GM23248 (cell line): ENCODE measurements at regions not wholly inside any gene's neighbourhood (a gene's known extent, or its start where the extent isn't known, plus 50 kb on each side); places are given as distances from the start of the nearest gene placed in this dataset.

Experiments used
- DNase-seq: peaks from one replicate; pipeline ENCODE4 v3.0.0-alpha.2; 2015
- H2AFZ ChIP-seq: fragments of 200-600 bp; sonication (generic); 2 replicates; pipeline ENCODE4 v1.6.1; 2016; ENCODE audit warnings: antibody characterized with exemption
- H3F3A ChIP-seq: fragments of 200-600 bp; sonication (generic); 2 replicates; pipeline ENCODE4 v1.6.1; 2016; ENCODE audit warnings: mild to moderate bottlenecking, antibody characterized with exemption, mixed run types; ENCODE audit not compliant: insufficient read depth
- H3K27ac ChIP-seq: fragments of 200-600 bp; sonication (generic); 2 replicates; pipeline ENCODE4 v1.5.1; 2016; ENCODE audit warnings: mild to moderate bottlenecking
- H3K27me3 ChIP-seq: fragments of 200-600 bp; sonication (generic); replicated peaks from 2 replicates; pipeline ENCODE4 v1.6.1; 2016; ENCODE audit warnings: mild to moderate bottlenecking; ENCODE audit not compliant: insufficient read depth
- H3K36me3 ChIP-seq: fragments of 200-600 bp; sonication (generic); 2 replicates; pipeline ENCODE4 v1.6.1; 2016; ENCODE audit warnings: low read depth, mild to moderate bottlenecking
- H3K4me1 ChIP-seq: fragments of 200-600 bp; sonication (generic); 2 replicates; pipeline ENCODE4 v1.6.1; 2016; ENCODE audit warnings: mild to moderate bottlenecking; ENCODE audit not compliant: insufficient read depth
- H3K4me2 ChIP-seq: fragments of 200-600 bp; sonication (generic); one replicate; pipeline ENCODE4 v1.6.1; 2016; ENCODE audit warnings: mild to moderate bottlenecking; ENCODE audit not compliant: unreplicated experiment
- H3K4me3 ChIP-seq: fragments of 200-600 bp; sonication (generic); 2 replicates; pipeline ENCODE4 v1.5.1; 2016; ENCODE audit warnings: mild to moderate bottlenecking
- H3K79me2 ChIP-seq: fragments of 200-600 bp; sonication (generic); 2 replicates; pipeline ENCODE4 v1.6.1; 2016; ENCODE audit warnings: mild to moderate bottlenecking; ENCODE audit not compliant: insufficient read depth
- H3K9ac ChIP-seq: fragments of 200-600 bp; sonication (generic); 2 replicates; pipeline ENCODE4 v1.6.1; 2016; ENCODE audit warnings: mild to moderate bottlenecking
- H3K9me2 ChIP-seq: fragments of 200-600 bp; sonication (generic); 2 replicates; pipeline ENCODE4 v1.6.1; 2016; ENCODE audit warnings: mixed run types, mild to moderate bottlenecking, moderate library complexity; ENCODE audit not compliant: insufficient read depth
- H3K9me3 ChIP-seq: fragments of 200-600 bp; sonication (generic); one replicate; pipeline ENCODE4 v1.6.1; 2017; ENCODE audit warnings: low read depth
- H4K20me1 ChIP-seq: fragments of 200-600 bp; sonication (generic); 2 replicates; pipeline ENCODE4 v1.6.0; 2016; ENCODE audit not compliant: insufficient read depth
- EZH2 ChIP-seq: fragments of 200-600 bp; sonication (generic); IDR thresholded peaks from 2 replicates; pipeline ENCODE4 v1.6.1; 2018; ENCODE audit warnings: antibody characterized with exemption, mild to moderate bottlenecking; ENCODE audit not compliant: insufficient read depth, poor library complexity, severe bottlenecking
- EZH2phosphoT487 ChIP-seq: fragments of 200-600 bp; sonication (generic); IDR thresholded peaks from 2 replicates; pipeline ENCODE4 v1.6.1; 2018; ENCODE audit warnings: antibody characterized with exemption, moderate library complexity, mild to moderate bottlenecking, low read depth; ENCODE audit not compliant: insufficient read depth
- WGBS, 2 experiments: methylation state at CpG; one replicate each; pipeline ENCODE4 v1.1.6; 2015 to 2017; ENCODE audit warnings: low lambda C conversion rate in 2 of 2, low coverage in 1 of 2; ENCODE audit errors: missing lambda C conversion rate in 2 of 2; 5-methylcytosine and 5-hydroxymethylcytosine counted together
- in situ Hi-C: fragments of 300-500 bp; cut with MboI; formaldehyde crosslinking; loops from 2 replicates; pipeline ENCODE4 v1.15.0; 2020

GRCh38 chr13:34076943-34077703 lies 259.2 kb downstream of the RFC3 start:
- Histone ChIP-seq H3K9ac (no peak overlapping the region), H3K27ac (peak overlapping the region; percentile 18), H2AFZ (peak overlapping the region; percentile 68), H3K36me3 (no peaks in the 10 kb centered on the region), H3K4me1 (peaks cover 17% of the 10 kb centered on the region), H4K20me1 (no peaks in the 10 kb centered on the region), H3K79me2 (no peaks in the 10 kb centered on the region), H3F3A (peaks cover 17% of the 10 kb centered on the region), H3K27me3 (no peaks in the 10 kb centered on the region), H3K4me2 (peak overlapping the region; percentile 31), H3K9me2 (no peaks in the 10 kb centered on the region), H3K4me3 (0 out of 2 replicates have a peak overlapping the region, but pooled peaks have one; percentile 12), H3K9me3 (no peaks in the 10 kb centered on the region)
- TF ChIP-seq EZH2phosphoT487 (no peak), EZH2 (no peak)
- DNase-seq, result peak; percentile 68
- in situ Hi-C loops, result loop anchor here (10.0 kb wide), 1 partner anchor 142 kb away; no protein-coding TSS in a partner anchor
- 1 to 2% methylated on average over 4 of the region's 4 CpGs for WGBS, 2 experiments

DNA sequence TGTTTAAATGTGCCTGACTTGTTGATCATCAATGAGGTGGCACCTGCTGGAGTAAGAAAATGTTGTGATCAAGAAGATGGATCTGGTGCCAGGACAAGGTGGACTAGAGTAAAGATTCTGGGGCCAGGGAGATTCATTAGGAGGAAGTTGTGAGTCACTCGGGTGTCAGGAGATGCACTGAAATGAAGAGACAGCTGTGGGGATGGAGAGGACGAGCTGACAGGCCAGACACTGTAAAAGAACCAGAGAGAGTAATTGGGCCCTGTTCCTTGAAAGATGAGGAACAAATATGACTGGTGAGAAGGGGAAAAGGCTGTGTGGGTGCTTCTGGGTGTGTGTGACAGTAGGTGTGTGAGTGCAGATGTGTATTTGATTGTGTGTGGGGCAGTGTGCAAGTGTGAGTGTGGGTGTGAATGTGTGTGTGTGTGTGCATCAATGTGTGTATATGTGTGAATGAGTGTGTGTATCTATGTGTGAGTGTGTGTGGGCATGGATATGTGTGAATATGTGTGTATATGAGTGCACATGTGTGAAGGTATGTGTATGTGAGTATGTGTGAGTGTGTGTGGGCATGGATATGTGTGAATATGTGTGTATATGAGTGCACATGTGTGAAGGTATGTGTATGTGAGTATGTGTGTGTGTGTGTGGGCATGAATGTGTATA lies 260.5 kb downstream of the RFC3 start:
- Histone ChIP-seq H3K4me1 (peaks cover 17% of the 10 kb centered on the region), H4K20me1 (no peaks in the 10 kb centered on the region), H3K9me3 (no peaks in the 10 kb centered on the region), H3K9me2 (no peaks in the 10 kb centered on the region), H3K9ac (no peak overlapping the region), H3K27me3 (no peaks in the 10 kb centered on the region), H3K4me3 (no peak overlapping the region), H2AFZ (no peak overlapping the region), H3K36me3 (no peaks in the 10 kb centered on the region), H3K79me2 (no peaks in the 10 kb centered on the region), H3F3A (peaks cover 17% of the 10 kb centered on the region), H3K4me2 (no peak overlapping the region), H3K27ac (no peak overlapping the region)
- no peak for TF ChIP-seq EZH2phosphoT487
- no peak for TF ChIP-seq EZH2
- in situ Hi-C loops, result loop anchor here (10.0 kb wide), 1 partner anchor 144 kb away; no protein-coding TSS in a partner anchor
- WGBS, 2 experiments, result 67 to 79% methylated on average over 2 of the region's 2 CpGs
- DNase-seq, result no peak

DNA sequence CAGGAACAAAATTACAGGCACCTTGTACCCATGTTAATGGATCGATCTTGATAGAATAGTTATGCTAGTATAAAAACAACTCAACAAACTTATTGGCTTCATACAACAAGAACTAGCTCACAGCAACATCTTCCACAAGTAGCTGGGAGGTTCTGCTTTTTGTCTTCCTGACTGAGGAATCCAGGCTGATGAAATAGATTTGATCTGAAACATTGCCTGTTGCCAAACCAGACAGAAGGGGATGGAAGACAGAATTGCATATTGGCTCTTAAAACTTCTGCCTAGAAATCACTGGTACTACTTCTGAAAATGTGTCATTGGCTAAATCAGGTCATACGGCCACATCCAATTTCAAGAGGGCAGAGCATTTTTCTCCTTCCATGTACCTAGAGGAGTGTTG lies 267.3 kb downstream of the RFC3 start:
- no peak for DNase-seq
- no peaks in the 10 kb centered on the region for H3K9me3 ChIP-seq
- H3K27me3 ChIP-seq, result no peaks in the 10 kb centered on the region
- no peaks in the 10 kb centered on the region for H4K20me1 ChIP-seq
- 83 to 87% methylated on average over 2 of the region's 2 CpGs for WGBS, 2 experiments
- H3K4me3 ChIP-seq, result no peak overlapping the region
- no peak overlapping the region for H3K4me2 ChIP-seq
- H3K36me3 ChIP-seq, result no peaks in the 10 kb centered on the region
- in situ Hi-C loops, result no loop called here
- H3K79me2 ChIP-seq, result no peaks in the 10 kb centered on the region
- H3F3A ChIP-seq, result no peaks in the 10 kb centered on the region
- H3K4me1 ChIP-seq, result no peaks in the 10 kb centered on the region
- H3K27ac ChIP-seq, result no peak overlapping the region
- no peak overlapping the region for H3K9ac ChIP-seq
- no peak overlapping the region for H2AFZ ChIP-seq
- no peaks in the 10 kb centered on the region for H3K9me2 ChIP-seq
- TF ChIP-seq EZH2 (no peak), EZH2phosphoT487 (no peak)

- no peaks in the 10 kb centered on the region for H3K4me1 ChIP-seq
- no peak overlapping the region for H3K9ac ChIP-seq
- H3K4me2 ChIP-seq, result no peak overlapping the region
- no peaks in the 10 kb centered on the region for H4K20me1 ChIP-seq
- H3K79me2 ChIP-seq, result no peaks in the 10 kb centered on the region
- H3K27me3 ChIP-seq, result no peaks in the 10 kb centered on the region
- no peak overlapping the region for H2AFZ ChIP-seq
- no peaks in the 10 kb centered on the region for H3K9me3 ChIP-seq
- no peaks in the 10 kb centered on the region for H3F3A ChIP-seq
- H3K4me3 ChIP-seq, result no peak overlapping the region
- DNase-seq, result no peak
- H3K36me3 ChIP-seq, result no peaks in the 10 kb centered on the region
- 57 to 65% methylated on average over 2 of the region's 2 CpGs for WGBS, 2 experiments
- in situ Hi-C loops, result no loop called here
- H3K27ac ChIP-seq, result no peak overlapping the region
- H3K9me2 ChIP-seq, result no peaks in the 10 kb centered on the region
- TF ChIP-seq EZH2 (no peak), EZH2phosphoT487 (no peak)
These were observed 268.3 kb downstream of the RFC3 start for GRCh38 chr13:34086281-34086680.
